SH-SY5Y (cell line): ENCODE measurements at regions not wholly inside any gene's neighbourhood (a gene's known extent, or its start where the extent isn't known, plus 50 kb on each side); places are given as distances from the start of the nearest gene placed in this dataset.

Experiments used
- GATA2 ChIP-seq: IDR thresholded peaks from 2 replicates; pipeline ENCODE4 v1.6.1; 2011; ENCODE audit warnings: mild to moderate bottlenecking, low read depth, low read length
- GATA3 ChIP-seq: IDR thresholded peaks from 2 replicates; pipeline ENCODE4 v1.6.1; 2011; ENCODE audit warnings: low read depth, mild to moderate bottlenecking, low read length, moderate library complexity

DNA sequence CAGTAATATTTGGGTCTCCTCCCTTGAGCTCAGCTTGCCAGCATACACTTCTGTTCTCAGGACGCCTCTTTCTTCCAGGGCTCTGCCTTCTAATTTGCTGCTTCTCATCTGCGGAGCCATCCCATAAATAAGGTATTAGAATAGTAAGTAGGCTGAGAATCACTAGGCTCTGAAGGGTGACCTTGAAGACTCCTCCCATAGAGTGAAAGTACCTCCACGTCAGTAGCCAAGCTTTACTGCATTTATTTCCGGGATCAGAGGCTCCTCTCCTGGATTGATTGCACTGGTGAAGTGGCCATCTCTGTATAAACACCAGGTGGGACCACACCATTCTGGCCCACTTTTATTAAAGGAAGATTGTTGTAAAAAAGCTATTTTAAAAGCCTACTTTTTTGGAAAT, 315.5 kb downstream of the FAT3 start:
- no peak for TF ChIP-seq GATA2
- no peak for TF ChIP-seq GATA3
